Endothelial cell of umbilical vein (primary cell): ENCODE measurements at regions not wholly inside any gene's neighbourhood (a gene's known extent, or its start where the extent isn't known, plus 50 kb on each side); places are given as distances from the start of the nearest gene placed in this dataset.

Experiments used
- BruUV-seq: library from RNA; stranded (reverse); fragments of 400-500 nt; replicated peaks from 2 replicates; lab custom pipeline; 2021; lab: Mats Ljungman, UMichigan
- CTCF ChIA-PET: fragments of 300-600, 350-600 bp; sonication (Branson Sonifier 250); formaldehyde crosslinking; loops from one replicate; lab custom pipeline; 2021; ENCODE audit warnings: antibody characterized with exemption, inconsistent platforms; lab: Charles Lee
- POLR2A ChIA-PET: fragments of 300-600, 350-600 bp; sonication (Branson Sonifier 250); formaldehyde crosslinking; loops from one replicate; lab custom pipeline; 2021; ENCODE audit warnings: antibody characterized with exemption, inconsistent platforms; lab: Charles Lee
- DNase-seq: peaks from one replicate; pipeline ENCODE4 v3.0.0-alpha.2; 2011; ENCODE audit warnings: low read depth, low spot score
- FAIRE-seq: peaks from 2 replicates; lab custom pipeline; 2011; peaks lifted over from hg19 to GRCh38; lab: Jason Lieb, UNC
- H2AFZ ChIP-seq: 2 replicates; pipeline ENCODE4 v1.6.0; 2012; ENCODE audit warnings: low read depth, low read length, control low read depth, inconsistent platforms
- H3K27ac ChIP-seq: 2 replicates; pipeline ENCODE4 v1.5.1; 2011; ENCODE audit warnings: low read depth, mild to moderate bottlenecking, control low read depth, low read length, moderate library complexity; ENCODE audit not compliant: insufficient read depth
- H3K27me3 ChIP-seq, 2 experiments: 2 replicates each; pipeline versions ENCODE4 v1.6.0 to v1.6.1; 2011; ENCODE audit warnings: low read length in 2 of 2, mixed read lengths in 1 of 2; ENCODE audit not compliant: control insufficient read depth in 2 of 2, insufficient read depth in 2 of 2
- H3K36me3 ChIP-seq, 2 experiments: 2 replicates in 1 of 2; 3 replicates in 1 of 2; pipeline ENCODE4 v1.5.1; 2011; ENCODE audit warnings: low read length in 2 of 2, mild to moderate bottlenecking in 1 of 2, moderate library complexity in 1 of 2; ENCODE audit not compliant: control insufficient read depth in 2 of 2, insufficient read depth in 2 of 2; ENCODE audit errors: extremely low read depth in 1 of 2
- H3K4me1 ChIP-seq: 3 replicates; pipeline ENCODE4 v1.5.1; 2011; ENCODE audit warnings: mild to moderate bottlenecking, low read length; ENCODE audit not compliant: control insufficient read depth, insufficient read depth; ENCODE audit errors: extremely low read depth
- H3K4me2 ChIP-seq: 2 replicates; pipeline ENCODE4 v1.6.1; 2011; ENCODE audit warnings: low read length, control low read depth, mixed read lengths; ENCODE audit not compliant: insufficient read depth
- H3K4me3 ChIP-seq, 3 experiments: fragments of 200-600 bp in 1 of 3; sonication (generic), shearing (Covaris generic) in 1 of 3; replicated peaks in 1 of 3; 2 replicates each; pipeline ENCODE4 v1.5.1; 2011 to 2016; ENCODE audit warnings: control low read depth in 3 of 3, low read length in 3 of 3, mild to moderate bottlenecking in 2 of 3, inconsistent platforms in 1 of 3, low read depth in 1 of 3, moderate library complexity in 1 of 3; ENCODE audit not compliant: insufficient read depth in 1 of 3
- H3K79me2 ChIP-seq: 2 replicates; pipeline ENCODE4 v1.6.0; 2012; ENCODE audit warnings: low read length, inconsistent platforms; ENCODE audit not compliant: control insufficient read depth, insufficient read depth
- H3K9ac ChIP-seq: replicated peaks from 2 replicates; pipeline ENCODE3; 2011; ENCODE audit warnings: low read length, control low read depth; ENCODE audit not compliant: insufficient read depth; ENCODE audit errors: extremely low read depth
- H3K9me1 ChIP-seq: replicated peaks from 3 replicates; pipeline ENCODE4 v1.6.0; 2011; ENCODE audit warnings: mild to moderate bottlenecking, low read length; ENCODE audit not compliant: control insufficient read depth, insufficient read depth; ENCODE audit errors: extremely low read depth
- H3K9me3 ChIP-seq: replicated peaks from 2 replicates; pipeline ENCODE4 v1.5.1; 2012; ENCODE audit warnings: low read length, inconsistent platforms; ENCODE audit not compliant: control insufficient read depth, insufficient read depth
- H4K20me1 ChIP-seq: replicated peaks from 2 replicates; pipeline ENCODE3; 2011; ENCODE audit warnings: mild to moderate bottlenecking, low read length; ENCODE audit not compliant: control insufficient read depth, insufficient read depth; ENCODE audit errors: extremely low read depth
- EZH2 ChIP-seq: IDR thresholded peaks from 2 replicates; pipeline ENCODE4 v1.6.1; 2012; ENCODE audit warnings: borderline replicate concordance, low read depth, mild to moderate bottlenecking, moderate library complexity, low read length, inconsistent platforms; ENCODE audit not compliant: severe bottlenecking
- FOS ChIP-seq: IDR thresholded peaks from 2 replicates; pipeline ENCODE4 v1.6.1; 2011; ENCODE audit warnings: mild to moderate bottlenecking, low read length, moderate library complexity, borderline replicate concordance; ENCODE audit not compliant: insufficient read depth
- GATA2 ChIP-seq: IDR thresholded peaks from 2 replicates; pipeline ENCODE4 v1.7.0; 2011; ENCODE audit warnings: low read depth, mild to moderate bottlenecking, moderate library complexity, mixed read lengths, low read length; ENCODE audit not compliant: insufficient read length, insufficient read depth
- JUN ChIP-seq: IDR thresholded peaks from 2 replicates; pipeline ENCODE4 v1.6.1; 2011; ENCODE audit warnings: borderline replicate concordance, low read depth; ENCODE audit not compliant: insufficient read length, insufficient read depth
- MYC ChIP-seq: IDR thresholded peaks from one replicate; pipeline ENCODE4 v1.6.1; 2011; ENCODE audit warnings: mild to moderate bottlenecking, low read depth, low read length
- POLR2A ChIP-seq: IDR thresholded peaks from 2 replicates; pipeline ENCODE4 v1.6.1; 2012; ENCODE audit warnings: low read depth, mild to moderate bottlenecking, control low read depth, low read length
- POLR2AphosphoS5 ChIP-seq: IDR thresholded peaks from 2 replicates; pipeline ENCODE4 v1.6.1; 2012; ENCODE audit warnings: low read depth, mild to moderate bottlenecking, control low read depth, low read length, moderate library complexity; ENCODE audit not compliant: insufficient read depth
- dilution Hi-C: fragments of 300-500 bp; cut with MboI; formaldehyde crosslinking; loops from one replicate; pipeline ENCODE4 v1.15.0; 2019; ENCODE audit warnings: low sequenced_read_pairs; ENCODE audit not compliant: extremely low pct_ligation_motif_present
- intact Hi-C: fragments of 100-400 bp; cut with micrococcal nuclease; formaldehyde crosslinking; loops from one replicate; pipeline ENCODE4 v1.10.0; 2022
- TF ChIP-seq, protein P1 (sequence below): IDR thresholded peaks from 2 replicates; pipeline ENCODE4 v1.6.1; 2011; ENCODE audit not compliant: insufficient read depth, insufficient read length
- TF ChIP-seq, protein P2 (sequence below), 2 donors: IDR thresholded peaks; 1 replicate in 1 of 2; 2 replicates in 1 of 2; pipeline ENCODE4 v1.5.1; 2011; ENCODE audit warnings: low read length in 2 of 2, mild to moderate bottlenecking in 2 of 2, moderate library complexity in 2 of 2, control low read depth in 1 of 2, inconsistent platforms in 1 of 2, low read depth in 1 of 2; ENCODE audit not compliant: insufficient read depth in 1 of 2; ENCODE audit errors: extremely low read depth in 1 of 2

DNA sequence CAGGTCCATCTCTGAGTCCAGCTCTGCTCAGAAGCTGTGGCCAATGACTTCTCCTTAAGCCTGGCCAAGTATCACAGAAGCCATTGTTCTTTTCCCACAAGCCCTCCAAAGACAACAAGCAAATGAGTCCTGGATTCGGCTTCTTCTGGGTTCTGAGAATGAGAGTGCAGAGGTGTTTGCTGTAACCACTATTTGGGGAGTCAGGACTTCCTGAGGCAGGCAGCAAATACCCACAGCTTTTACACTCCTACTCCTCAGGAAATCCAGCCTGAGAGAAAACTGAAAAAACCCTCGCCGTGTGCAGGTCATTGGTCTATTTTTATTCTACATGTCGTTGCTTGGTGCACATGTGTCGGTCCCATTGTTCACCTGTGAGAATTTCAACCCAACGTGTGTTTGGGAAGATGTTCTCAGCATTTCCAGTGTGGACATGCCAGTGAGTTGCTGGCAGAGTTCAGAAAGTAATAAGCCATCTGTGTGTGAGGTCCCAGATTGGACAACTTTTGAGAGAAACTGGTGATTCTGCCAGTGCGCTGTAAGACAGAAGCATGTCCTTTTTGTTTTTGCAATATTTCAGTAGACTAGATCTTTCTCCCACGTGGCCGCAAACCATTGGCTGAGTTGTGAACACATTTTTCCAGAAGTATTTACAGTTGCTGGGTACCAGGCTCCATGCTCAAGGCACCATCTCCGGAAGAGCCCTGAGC is 121.6 kb upstream of the LYZL2 start:
- H2AFZ ChIP-seq, result no peak overlapping the region
- no peak overlapping the region for H3K27ac ChIP-seq
- no peak overlapping the region for H3K4me2 ChIP-seq
- BruUV-seq, result no TSS peak
- dilution Hi-C loops (no loop called here), intact Hi-C loops (no loop called here)
- H3K27me3 ChIP-seq, result no peaks in the 10 kb centered on the region
- peaks cover 5% of the 10 kb centered on the region for H3K4me1 ChIP-seq
- ChIA-PET CTCF (interaction anchor here (0.9 to 3.1 kb wide), 22 partner anchors 15 to 1057 kb away, joined by 3 to 22 read pairs (median 4); partner anchors contain the start of gene ZEB1), POLR2A (no interaction called here)
- TF ChIP-seq, protein P1, sequence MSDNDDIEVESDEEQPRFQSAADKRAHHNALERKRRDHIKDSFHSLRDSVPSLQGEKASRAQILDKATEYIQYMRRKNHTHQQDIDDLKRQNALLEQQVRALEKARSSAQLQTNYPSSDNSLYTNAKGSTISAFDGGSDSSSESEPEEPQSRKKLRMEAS, result no peak
- TF ChIP-seq POLR2AphosphoS5, result no peak
- no peak for TF ChIP-seq JUN
- TF ChIP-seq EZH2, result no peak
- no peak for TF ChIP-seq POLR2A
- no peak for TF ChIP-seq FOS
- FAIRE-seq (peak; percentile 12), DNase-seq (peak; percentile 77)
- no peaks in the 10 kb centered on the region for H3K9me3 ChIP-seq
- no peak overlapping the region for H3K4me3 ChIP-seq
- no peaks in the 10 kb centered on the region for H3K79me2 ChIP-seq
- no peaks in the 10 kb centered on the region for H4K20me1 ChIP-seq
- H3K36me3 ChIP-seq, result no peaks in the 10 kb centered on the region
- no peak overlapping the region for H3K9ac ChIP-seq
- H3K9me1 ChIP-seq, result no peaks in the 10 kb centered on the region

DNA sequence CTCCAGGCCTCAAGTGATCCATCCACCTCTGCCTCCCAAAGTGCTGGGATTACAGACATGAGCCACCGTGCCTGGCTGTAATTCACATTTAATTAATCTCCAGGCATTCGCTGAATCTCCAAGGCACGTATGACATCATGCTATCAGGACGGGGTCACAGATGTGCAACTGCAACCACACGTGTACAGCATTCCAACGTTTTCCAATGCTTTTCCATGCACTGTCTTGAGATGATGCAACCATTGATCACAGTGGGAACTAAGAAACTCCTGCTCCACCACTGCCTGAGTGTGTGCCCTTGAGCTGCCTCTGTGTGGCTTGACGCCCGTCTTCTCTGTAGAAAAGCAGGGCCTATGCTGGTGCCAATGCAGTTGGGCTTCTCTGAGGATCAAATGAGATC is 119.8 kb upstream of the LYZL2 start:
- Histone ChIP-seq H3K27ac (no peak overlapping the region), H2AFZ (no peak overlapping the region), H4K20me1 (no peaks in the 10 kb centered on the region), H3K9ac (no peak overlapping the region), H3K4me1 (peaks cover 5% of the 10 kb centered on the region), H3K36me3 (no peaks in the 10 kb centered on the region), H3K27me3 (no peaks in the 10 kb centered on the region), H3K79me2 (no peaks in the 10 kb centered on the region), H3K9me3 (no peaks in the 10 kb centered on the region), H3K4me3 (no peak overlapping the region), H3K9me1 (no peaks in the 10 kb centered on the region), H3K4me2 (no peak overlapping the region)
- FAIRE-seq (no peak), DNase-seq (no peak)
- intact Hi-C loops (no loop called here), dilution Hi-C loops (no loop called here)
- POLR2A ChIA-PET, result no interaction called here
- TF ChIP-seq MYC, result no peak
- no peak for TF ChIP-seq EZH2
- TF ChIP-seq JUN, result no peak
- no peak for TF ChIP-seq POLR2AphosphoS5
- TF ChIP-seq POLR2A, result no peak
- TF ChIP-seq, protein P2, sequence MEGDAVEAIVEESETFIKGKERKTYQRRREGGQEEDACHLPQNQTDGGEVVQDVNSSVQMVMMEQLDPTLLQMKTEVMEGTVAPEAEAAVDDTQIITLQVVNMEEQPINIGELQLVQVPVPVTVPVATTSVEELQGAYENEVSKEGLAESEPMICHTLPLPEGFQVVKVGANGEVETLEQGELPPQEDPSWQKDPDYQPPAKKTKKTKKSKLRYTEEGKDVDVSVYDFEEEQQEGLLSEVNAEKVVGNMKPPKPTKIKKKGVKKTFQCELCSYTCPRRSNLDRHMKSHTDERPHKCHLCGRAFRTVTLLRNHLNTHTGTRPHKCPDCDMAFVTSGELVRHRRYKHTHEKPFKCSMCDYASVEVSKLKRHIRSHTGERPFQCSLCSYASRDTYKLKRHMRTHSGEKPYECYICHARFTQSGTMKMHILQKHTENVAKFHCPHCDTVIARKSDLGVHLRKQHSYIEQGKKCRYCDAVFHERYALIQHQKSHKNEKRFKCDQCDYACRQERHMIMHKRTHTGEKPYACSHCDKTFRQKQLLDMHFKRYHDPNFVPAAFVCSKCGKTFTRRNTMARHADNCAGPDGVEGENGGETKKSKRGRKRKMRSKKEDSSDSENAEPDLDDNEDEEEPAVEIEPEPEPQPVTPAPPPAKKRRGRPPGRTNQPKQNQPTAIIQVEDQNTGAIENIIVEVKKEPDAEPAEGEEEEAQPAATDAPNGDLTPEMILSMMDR (IDR thresholded peaks at IDR 0.05; ENCODE audit: extremely low read depth in 1 of 2, insufficient read depth in 1 of 2, low read depth in 1 of 2, low read length in 2 of 2), result no peak
- TF ChIP-seq FOS, result no peak
- no peak for TF ChIP-seq GATA2
- TF ChIP-seq, protein P1, result no peak
- BruUV-seq, result no TSS peak
- CTCF ChIA-PET, result interaction anchor here (1.0 to 1.4 kb wide), 2 partner anchors 15 to 960 kb away, joined by 3 to 7 read pairs; no protein-coding TSS in a partner anchor
